ENCODE measurements at regions not wholly inside any gene's neighbourhood (a gene's known extent, or its start where the extent isn't known, plus 50 kb on each side); places are given as distances from the start of the nearest gene placed in this dataset.

DNA sequence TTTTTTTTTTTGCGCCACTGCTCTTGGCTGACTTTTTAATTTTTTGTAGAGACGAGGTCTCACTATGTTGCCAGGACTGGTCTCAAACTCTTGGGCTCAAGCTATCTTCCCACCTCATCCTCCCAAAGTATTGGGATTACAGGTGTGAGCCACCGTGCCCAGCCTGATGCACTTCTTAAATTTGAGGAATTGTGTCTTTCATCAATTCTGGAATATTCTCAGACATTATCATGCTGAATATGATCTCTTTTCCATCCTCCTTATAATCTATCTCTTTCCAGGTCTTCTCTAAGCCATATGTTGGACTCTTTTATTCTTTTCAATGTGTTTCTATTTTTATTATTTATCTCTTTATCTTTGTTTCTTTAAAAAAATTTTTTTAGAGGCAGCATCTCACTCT lies 196.2 kb upstream of the IER5L start:
- no peaks in the 10 kb centered on the region for H3K27me3 ChIP-seq (ENCODE audit: control insufficient read depth in 4 of 4, insufficient read depth in 4 of 4, low read length in 3 of 4)
- TF ChIP-seq, protein P1, sequence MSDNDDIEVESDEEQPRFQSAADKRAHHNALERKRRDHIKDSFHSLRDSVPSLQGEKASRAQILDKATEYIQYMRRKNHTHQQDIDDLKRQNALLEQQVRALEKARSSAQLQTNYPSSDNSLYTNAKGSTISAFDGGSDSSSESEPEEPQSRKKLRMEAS (IDR thresholded peaks at IDR 0.05), result no peak
- TF ChIP-seq FOXA2 (IDR thresholded peaks at IDR 0.05), result no peak
- TF ChIP-seq, protein P2, sequence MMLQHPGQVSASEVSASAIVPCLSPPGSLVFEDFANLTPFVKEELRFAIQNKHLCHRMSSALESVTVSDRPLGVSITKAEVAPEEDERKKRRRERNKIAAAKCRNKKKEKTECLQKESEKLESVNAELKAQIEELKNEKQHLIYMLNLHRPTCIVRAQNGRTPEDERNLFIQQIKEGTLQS (IDR thresholded peaks at IDR 0.05), result no peak
- TF ChIP-seq HNF4A (conservative IDR thresholded peaks at IDR 0.05), result no peak
- TF ChIP-seq YY1 (IDR thresholded peaks at IDR 0.05), result no peak
- TF ChIP-seq JUND (IDR thresholded peaks at IDR 0.05), result no peak
- no peak for TF ChIP-seq EGR1 (IDR thresholded peaks at IDR 0.05; ENCODE audit: low read depth in 2 of 2)
- DNase-seq (ENCODE audit: low spot score), result no peak
- no peak overlapping the region for H3K4me3 ChIP-seq (ENCODE audit: low read depth in 1 of 3, low read length in 3 of 3)
- 94% methylated on average over 3 of the region's 3 CpGs for WGBS
- H3K9me3 ChIP-seq (ENCODE audit: control insufficient read depth in 4 of 4, low read length in 3 of 4), result peaks cover 0 to 1% (median 0%) of the 10 kb centered on the region in 4 donors
- no peaks in the 10 kb centered on the region for H3K36me3 ChIP-seq (ENCODE audit: control insufficient read depth in 4 of 4, insufficient read depth in 3 of 4, low read depth in 1 of 4, low read length in 3 of 4)
- H3K4me1 ChIP-seq (ENCODE audit: control insufficient read depth in 4 of 4, insufficient read depth in 4 of 4, low read length in 3 of 4), result no peaks in the 10 kb centered on the region
- no peak overlapping the region for H3K9ac ChIP-seq (ENCODE audit: low read depth in 1 of 2, low read length in 2 of 2)
- H3K27ac ChIP-seq (ENCODE audit: low read depth in 1 of 2, low read length in 2 of 2), result no peak overlapping the region

DNA sequence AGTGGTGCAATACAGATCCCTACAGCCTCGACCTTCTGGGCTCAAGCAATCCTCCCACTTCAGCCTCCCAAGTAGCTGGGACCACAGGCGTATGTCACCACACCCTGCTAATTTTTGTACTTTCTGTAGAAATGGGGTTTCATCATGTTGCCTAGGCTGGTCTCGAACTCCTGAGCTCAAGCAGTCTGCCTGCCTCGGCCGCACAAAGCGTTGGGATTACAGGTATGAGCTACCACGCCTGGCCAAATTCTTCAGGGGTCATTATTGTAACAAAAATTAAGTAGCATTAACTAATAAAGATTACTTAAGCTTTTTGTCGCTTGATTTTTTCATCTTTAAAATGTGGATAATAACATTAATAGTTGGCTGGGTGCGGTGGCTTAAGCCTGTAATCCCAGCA lies 195.3 kb upstream of the IER5L start:
- Histone ChIP-seq H3K9me3 (ENCODE audit: control insufficient read depth in 4 of 4, low read length in 3 of 4) (peaks cover 0 to 3% (median 0%) of the 10 kb centered on the region in 4 donors), H3K9ac (ENCODE audit: low read depth in 1 of 2, low read length in 2 of 2) (no peak overlapping the region), H3K27ac (ENCODE audit: low read depth in 1 of 2, low read length in 2 of 2) (no peak overlapping the region), H3K4me3 (ENCODE audit: low read depth in 1 of 3, low read length in 3 of 3) (no peak overlapping the region), H3K4me1 (ENCODE audit: control insufficient read depth in 4 of 4, insufficient read depth in 4 of 4, low read length in 3 of 4) (no peaks in the 10 kb centered on the region), H3K36me3 (ENCODE audit: control insufficient read depth in 4 of 4, insufficient read depth in 3 of 4, low read depth in 1 of 4, low read length in 3 of 4) (no peaks in the 10 kb centered on the region), H3K27me3 (ENCODE audit: control insufficient read depth in 4 of 4, insufficient read depth in 4 of 4, low read length in 3 of 4) (no peaks in the 10 kb centered on the region)
- WGBS, result 97% methylated on average over 9 of the region's 9 CpGs
- DNase-seq (ENCODE audit: low spot score), result no peak
- TF ChIP-seq YY1 (IDR thresholded peaks at IDR 0.05) (no peak), ZBTB33 (IDR thresholded peaks at IDR 0.05) (no peak), FOXA2 (IDR thresholded peaks at IDR 0.05) (no peak), HNF4A (conservative IDR thresholded peaks at IDR 0.05) (no peak), RXRA (IDR thresholded peaks at IDR 0.05) (no peak), CTCF (IDR thresholded peaks at IDR 0.05; ENCODE audit: low read depth, low read length, missing input control) (no peak), EGR1 (IDR thresholded peaks at IDR 0.05; ENCODE audit: low read depth in 2 of 2) (no peak), FOXA1 (IDR thresholded peaks at IDR 0.05) (no peak), HNF4G (IDR thresholded peaks at IDR 0.05) (no peak), RAD21 (IDR thresholded peaks at IDR 0.05) (no peak), REST (IDR thresholded peaks at IDR 0.05) (no peak), SP1 (IDR thresholded peaks at IDR 0.05) (no peak), TAF1 (conservative IDR thresholded peaks at IDR 0.05) (no peak), JUND (IDR thresholded peaks at IDR 0.05) (no peak), NR2F2 (IDR thresholded peaks at IDR 0.05) (no peak)
- TF ChIP-seq, protein P2 (IDR thresholded peaks at IDR 0.05), result no peak
- TF ChIP-seq, protein P1 (IDR thresholded peaks at IDR 0.05), result no peak
